ENCODE measurements at regions not wholly inside any gene's neighbourhood (a gene's known extent, or its start where the extent isn't known, plus 50 kb on each side); places are given as distances from the start of the nearest gene placed in this dataset.

DNA sequence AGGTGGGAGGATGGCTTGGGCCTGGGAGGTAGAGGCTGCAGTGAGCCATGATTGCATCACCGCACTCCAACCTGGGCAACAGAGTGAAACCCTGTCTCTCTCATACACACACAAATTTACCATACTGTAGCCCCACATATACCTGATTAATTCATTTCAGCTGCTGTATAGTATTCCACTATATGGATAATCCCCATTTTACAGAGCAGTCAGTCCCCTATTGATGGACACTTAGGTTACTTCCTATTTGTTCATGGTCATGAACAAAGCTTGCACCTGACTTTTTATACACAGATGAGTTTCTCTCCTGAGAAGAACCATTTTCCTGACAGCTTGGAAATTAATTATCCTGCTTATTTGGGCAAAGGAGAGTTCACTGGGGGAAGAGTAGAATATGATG, 59.2 kb downstream of the EMX2 start:
- no peaks in the 10 kb centered on the region; the same call in 1 of the 2 replicates for H3K27me3 ChIP-seq (ENCODE audit: insufficient read depth, low read length)

DNA sequence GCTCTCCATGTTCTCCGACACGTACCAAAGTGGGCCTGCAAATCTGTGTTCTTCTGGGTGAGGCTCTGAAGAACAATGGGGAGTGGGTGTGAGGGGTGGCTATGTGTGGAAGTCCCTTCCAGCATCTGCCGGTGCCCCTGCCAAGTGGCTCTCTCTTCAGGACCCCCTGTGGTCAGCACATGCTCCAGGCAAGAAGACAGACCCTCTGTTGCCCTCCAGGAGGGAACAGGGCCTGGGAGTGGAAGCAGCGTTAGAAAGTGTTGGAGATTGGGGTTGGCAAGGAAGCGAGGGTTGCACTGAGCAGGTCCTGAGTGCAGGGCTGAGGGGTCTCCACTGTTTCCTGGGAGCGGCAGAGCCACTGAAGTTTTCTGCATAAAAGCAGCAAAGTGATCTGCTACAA, 60.5 kb downstream of the EMX2 start:
- Histone ChIP-seq H3K4me1 (ENCODE audit: insufficient read depth, low read length) (peaks cover 4% of the 10 kb centered on the region; the same call in 1 of the 2 replicates), H3K36me3 (ENCODE audit: insufficient read depth, low read depth, low read length) (no peaks in the 10 kb centered on the region), H3K9me3 (ENCODE audit: insufficient read depth, low read depth, low read length) (no peaks in the 10 kb centered on the region), H3K4me3 (ENCODE audit: low read length) (no peak overlapping the region), H3K27ac (ENCODE audit: low read length) (no peak overlapping the region), H3K27me3 (ENCODE audit: insufficient read depth, low read length) (no peaks in the 10 kb centered on the region; the same call in 1 of the 2 replicates), H3K9ac (ENCODE audit: low read depth, low read length) (no peak overlapping the region)

More for the DNA sequence above, 59.2 kb downstream of the EMX2 start:
- no peaks in the 10 kb centered on the region for H3K9me3 ChIP-seq (ENCODE audit: insufficient read depth, low read depth, low read length)
- no peak overlapping the region for H3K9ac ChIP-seq (ENCODE audit: low read depth, low read length)
- H3K4me1 ChIP-seq (ENCODE audit: insufficient read depth, low read length) = peaks cover 4% of the 10 kb centered on the region; the same call in 1 of the 2 replicates
- no peak overlapping the region for H3K27ac ChIP-seq (ENCODE audit: low read length)
- no peak overlapping the region for H3K4me3 ChIP-seq (ENCODE audit: low read length)
- no peaks in the 10 kb centered on the region for H3K36me3 ChIP-seq (ENCODE audit: insufficient read depth, low read depth, low read length)

DNA sequence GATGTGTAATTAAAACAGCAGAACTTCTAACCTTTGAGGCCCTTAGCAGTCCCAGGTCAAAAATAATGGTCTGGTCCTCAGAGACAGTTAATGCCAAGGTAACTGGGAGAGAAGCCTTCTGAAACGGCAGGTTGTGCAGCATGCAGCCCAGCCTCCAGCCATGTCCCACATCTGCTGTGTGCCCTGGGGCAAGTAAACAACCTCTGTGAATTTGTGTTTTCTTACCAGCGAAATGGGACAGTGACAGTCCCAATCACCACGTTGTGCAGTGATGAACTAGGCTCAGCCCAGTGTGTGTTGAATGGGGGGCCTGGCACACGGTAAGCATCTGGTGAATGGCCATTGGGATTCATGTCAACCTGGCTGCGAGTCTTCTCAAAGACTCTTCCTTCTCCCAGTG, 61.2 kb downstream of the EMX2 start:
- Histone ChIP-seq H3K27me3 (ENCODE audit: insufficient read depth, low read length) (no peaks in the 10 kb centered on the region; the same call in 1 of the 2 replicates), H3K36me3 (ENCODE audit: insufficient read depth, low read depth, low read length) (no peaks in the 10 kb centered on the region), H3K4me1 (ENCODE audit: insufficient read depth, low read length) (peaks cover 3% of the 10 kb centered on the region; the same call in 1 of the 2 replicates), H3K4me3 (ENCODE audit: low read length) (no peak overlapping the region), H3K9ac (ENCODE audit: low read depth, low read length) (no peak overlapping the region), H3K27ac (ENCODE audit: low read length) (no peak overlapping the region), H3K9me3 (ENCODE audit: insufficient read depth, low read depth, low read length) (no peaks in the 10 kb centered on the region)

DNA sequence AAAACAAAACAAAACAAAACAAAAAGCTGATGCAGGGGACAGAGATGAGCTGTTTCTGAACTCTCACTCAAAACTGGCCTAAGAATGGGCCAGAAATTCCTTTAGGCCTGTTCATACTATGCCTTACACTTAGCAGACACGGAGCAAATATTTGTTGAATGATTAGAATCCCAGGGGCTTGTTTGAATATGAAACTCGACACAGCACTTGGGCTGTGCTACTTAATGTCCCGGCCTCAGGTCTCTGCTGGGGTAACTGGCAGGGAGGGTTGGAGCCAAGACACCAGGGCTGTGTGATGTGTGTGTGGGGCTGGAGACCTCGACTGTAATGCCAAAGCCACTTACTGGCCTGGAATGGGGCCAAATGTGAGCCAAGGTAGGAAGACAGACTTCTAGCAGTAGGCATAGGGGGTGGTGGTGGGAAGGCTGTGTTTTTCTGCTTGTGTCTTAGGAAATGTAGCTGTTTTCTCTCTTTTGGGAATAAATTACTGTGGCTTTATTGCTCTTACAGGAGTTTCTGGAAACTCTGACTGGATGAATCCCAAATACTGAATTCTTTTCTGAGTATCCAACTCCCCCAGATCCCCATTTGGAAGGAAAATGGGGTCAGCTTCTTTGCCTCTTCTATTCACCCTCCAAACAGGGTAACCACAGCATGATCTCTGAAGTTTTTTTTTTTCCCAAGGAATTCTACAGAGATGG, 66.7 kb downstream of the EMX2 start:
- Histone ChIP-seq H3K4me3 (ENCODE audit: low read length) (no peak overlapping the region), H3K27me3 (ENCODE audit: insufficient read depth, low read length) (no peaks in the 10 kb centered on the region), H3K9ac (ENCODE audit: low read depth, low read length) (no peak overlapping the region), H3K4me1 (ENCODE audit: insufficient read depth, low read length) (peaks cover 4% of the 10 kb centered on the region; the same call in 1 of the 2 replicates), H3K36me3 (ENCODE audit: insufficient read depth, low read depth, low read length) (no peaks in the 10 kb centered on the region), H3K27ac (ENCODE audit: low read length) (no peak overlapping the region), H3K9me3 (ENCODE audit: insufficient read depth, low read depth, low read length) (no peaks in the 10 kb centered on the region)

DNA sequence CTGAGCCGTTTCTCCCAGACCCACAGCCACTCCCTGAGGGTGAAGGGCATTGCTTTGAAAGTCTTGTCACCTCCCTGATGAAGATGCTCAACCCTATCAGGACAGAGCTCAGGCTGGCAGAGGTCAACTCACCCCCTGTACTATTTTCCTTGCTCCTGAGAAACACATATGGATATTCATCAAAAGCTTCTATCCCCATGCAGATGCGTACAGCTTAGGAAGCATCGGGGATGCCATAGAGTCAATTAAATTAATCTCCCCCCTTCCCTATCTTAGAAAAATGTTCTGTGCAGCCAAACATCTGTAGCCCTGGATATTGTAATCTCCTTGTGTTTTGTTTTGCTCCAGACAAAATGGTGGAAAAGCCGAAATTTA, 67.2 kb downstream of the EMX2 start:
- H3K4me3 ChIP-seq (ENCODE audit: low read length) = no peak overlapping the region
- H3K9me3 ChIP-seq (ENCODE audit: insufficient read depth, low read depth, low read length) = no peaks in the 10 kb centered on the region
- no peak overlapping the region for H3K27ac ChIP-seq (ENCODE audit: low read length)
- H3K27me3 ChIP-seq (ENCODE audit: insufficient read depth, low read length) = no peaks in the 10 kb centered on the region
- H3K9ac ChIP-seq (ENCODE audit: low read depth, low read length) = no peak overlapping the region
- H3K4me1 ChIP-seq (ENCODE audit: insufficient read depth, low read length) = peaks cover 4% of the 10 kb centered on the region; the same call in 1 of the 2 replicates
- H3K36me3 ChIP-seq (ENCODE audit: insufficient read depth, low read depth, low read length) = no peaks in the 10 kb centered on the region

DNA sequence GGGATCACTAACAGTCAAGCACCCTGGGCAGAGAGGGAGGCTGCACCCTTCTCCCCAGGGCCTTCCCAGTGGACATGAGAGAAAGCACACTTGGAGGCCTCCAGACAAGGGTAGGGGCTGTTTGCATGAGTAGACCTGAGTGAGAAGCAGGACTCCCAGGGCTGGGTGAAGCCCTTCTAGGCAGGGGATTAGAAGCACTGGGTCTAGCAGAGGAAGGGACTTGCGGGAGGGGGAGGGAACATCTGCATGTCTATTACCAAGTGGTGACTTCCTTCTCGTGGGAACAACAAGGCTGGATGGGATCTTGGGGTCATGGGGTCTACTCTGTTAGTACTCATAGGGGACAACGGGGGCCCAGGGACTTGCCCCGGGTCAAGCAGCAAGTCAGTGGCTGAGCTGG, 67.8 kb downstream of the EMX2 start:
- no peak overlapping the region for H3K4me3 ChIP-seq (ENCODE audit: low read length)

DNA sequence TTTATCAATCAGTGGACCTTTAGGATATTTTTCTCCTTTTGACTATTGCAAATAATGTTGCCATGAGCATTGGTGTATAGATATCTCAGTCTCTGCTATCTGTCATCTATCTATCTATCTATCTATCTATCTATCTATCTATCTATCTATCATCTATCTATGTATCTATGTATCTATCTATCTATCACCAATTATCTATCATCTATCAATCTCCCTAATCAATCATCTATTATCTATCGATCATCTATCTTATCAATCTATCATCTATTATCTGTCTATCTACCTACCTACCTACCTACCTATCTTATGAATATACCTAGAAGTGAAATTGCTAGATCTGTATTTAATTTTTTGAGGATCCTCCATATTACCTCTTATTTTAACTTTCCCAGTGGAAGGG, 69.6 kb downstream of the EMX2 start:
- Histone ChIP-seq H3K4me3 (ENCODE audit: low read length) (no peak overlapping the region), H3K9me3 (ENCODE audit: insufficient read depth, low read depth, low read length) (no peaks in the 10 kb centered on the region), H3K27ac (ENCODE audit: low read length) (no peak overlapping the region), H3K9ac (ENCODE audit: low read depth, low read length) (no peak overlapping the region), H3K4me1 (ENCODE audit: insufficient read depth, low read length) (peaks cover 4% of the 10 kb centered on the region; the same call in 1 of the 2 replicates), H3K27me3 (ENCODE audit: insufficient read depth, low read length) (no peaks in the 10 kb centered on the region), H3K36me3 (ENCODE audit: insufficient read depth, low read depth, low read length) (no peaks in the 10 kb centered on the region)

More for the DNA sequence above, 67.8 kb downstream of the EMX2 start:
- no peak overlapping the region for H3K27ac ChIP-seq (ENCODE audit: low read length)
- no peaks in the 10 kb centered on the region for H3K27me3 ChIP-seq (ENCODE audit: insufficient read depth, low read length)
- H3K4me1 ChIP-seq (ENCODE audit: insufficient read depth, low read length) = peaks cover 4% of the 10 kb centered on the region; the same call in 1 of the 2 replicates
- H3K36me3 ChIP-seq (ENCODE audit: insufficient read depth, low read depth, low read length) = no peaks in the 10 kb centered on the region
- H3K9me3 ChIP-seq (ENCODE audit: insufficient read depth, low read depth, low read length) = no peaks in the 10 kb centered on the region
- no peak overlapping the region for H3K9ac ChIP-seq (ENCODE audit: low read depth, low read length)

DNA sequence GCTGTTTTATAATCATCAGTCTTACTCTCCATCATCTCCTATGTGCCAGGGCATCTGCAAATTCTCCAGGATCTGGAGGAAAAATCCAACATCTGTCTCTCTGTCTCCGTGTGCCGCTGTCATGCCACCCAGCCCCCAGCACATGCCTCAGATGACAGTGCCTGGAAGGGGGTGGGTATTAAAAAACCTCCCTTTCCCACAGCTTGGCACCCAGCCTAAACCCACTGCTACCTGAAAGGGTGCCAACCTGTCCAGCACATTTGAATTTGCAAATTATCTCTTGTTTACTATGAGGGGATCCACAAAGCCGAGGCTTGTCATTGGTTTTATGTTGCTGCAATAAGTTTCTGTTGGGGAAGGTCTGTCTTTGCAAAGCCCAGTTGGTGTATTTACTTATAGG, 73.1 kb downstream of the EMX2 start:
- Histone ChIP-seq H3K27ac (ENCODE audit: low read length) (no peak overlapping the region), H3K4me3 (ENCODE audit: low read length) (no peak overlapping the region), H3K4me1 (ENCODE audit: insufficient read depth, low read length) (no peaks in the 10 kb centered on the region), H3K27me3 (ENCODE audit: insufficient read depth, low read length) (no peaks in the 10 kb centered on the region), H3K9me3 (ENCODE audit: insufficient read depth, low read depth, low read length) (no peaks in the 10 kb centered on the region), H3K36me3 (ENCODE audit: insufficient read depth, low read depth, low read length) (no peaks in the 10 kb centered on the region), H3K9ac (ENCODE audit: low read depth, low read length) (no peak overlapping the region)

DNA sequence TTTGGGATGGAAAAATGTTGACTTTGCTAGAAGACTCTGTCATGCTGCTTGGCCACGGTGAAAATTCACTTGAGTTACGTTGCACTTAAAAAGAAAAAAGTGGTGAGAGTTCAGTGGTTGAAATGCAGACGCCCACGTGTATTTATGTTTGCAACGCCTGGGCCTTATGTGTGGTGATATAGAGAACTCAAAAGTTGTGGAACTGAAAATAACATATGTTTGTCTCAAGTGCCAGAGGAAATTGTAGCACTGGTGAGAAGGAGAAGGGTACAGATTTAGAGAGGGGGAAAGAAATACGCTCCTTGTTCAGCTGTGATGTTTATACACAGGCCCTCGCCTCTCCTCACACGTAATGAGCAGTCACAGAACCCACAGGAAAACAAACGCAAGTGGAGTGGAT, 73.6 kb downstream of the EMX2 start:
- Histone ChIP-seq H3K9ac (ENCODE audit: low read depth, low read length) (no peak overlapping the region), H3K4me1 (ENCODE audit: insufficient read depth, low read length) (no peaks in the 10 kb centered on the region), H3K27me3 (ENCODE audit: insufficient read depth, low read length) (no peaks in the 10 kb centered on the region), H3K4me3 (ENCODE audit: low read length) (no peak overlapping the region), H3K9me3 (ENCODE audit: insufficient read depth, low read depth, low read length) (no peaks in the 10 kb centered on the region), H3K36me3 (ENCODE audit: insufficient read depth, low read depth, low read length) (no peaks in the 10 kb centered on the region), H3K27ac (ENCODE audit: low read length) (no peak overlapping the region)

DNA sequence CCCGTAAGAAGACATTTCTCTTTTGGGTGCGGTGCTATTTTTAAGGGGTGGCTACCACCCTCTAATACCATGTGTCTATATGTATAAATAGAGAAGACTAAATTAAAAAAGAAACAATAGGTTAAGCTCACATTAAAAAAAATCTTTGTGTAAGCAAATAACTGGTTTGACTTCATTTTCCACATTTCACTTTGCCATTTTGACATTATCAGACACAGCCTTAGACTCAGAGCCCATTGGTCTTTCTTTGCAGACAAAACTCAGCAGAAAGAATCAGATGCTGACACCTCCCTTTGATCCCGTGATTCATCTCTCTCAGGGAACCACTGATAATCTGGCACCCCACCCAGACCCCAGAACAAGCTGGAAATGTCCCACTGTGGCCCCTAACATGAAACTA, 74.5 kb downstream of the EMX2 start:
- Histone ChIP-seq H3K9ac (ENCODE audit: low read depth, low read length) (no peak overlapping the region), H3K27me3 (ENCODE audit: insufficient read depth, low read length) (no peaks in the 10 kb centered on the region), H3K4me1 (ENCODE audit: insufficient read depth, low read length) (no peaks in the 10 kb centered on the region), H3K27ac (ENCODE audit: low read length) (no peak overlapping the region), H3K9me3 (ENCODE audit: insufficient read depth, low read depth, low read length) (no peaks in the 10 kb centered on the region), H3K4me3 (ENCODE audit: low read length) (no peak overlapping the region), H3K36me3 (ENCODE audit: insufficient read depth, low read depth, low read length) (no peaks in the 10 kb centered on the region)

DNA sequence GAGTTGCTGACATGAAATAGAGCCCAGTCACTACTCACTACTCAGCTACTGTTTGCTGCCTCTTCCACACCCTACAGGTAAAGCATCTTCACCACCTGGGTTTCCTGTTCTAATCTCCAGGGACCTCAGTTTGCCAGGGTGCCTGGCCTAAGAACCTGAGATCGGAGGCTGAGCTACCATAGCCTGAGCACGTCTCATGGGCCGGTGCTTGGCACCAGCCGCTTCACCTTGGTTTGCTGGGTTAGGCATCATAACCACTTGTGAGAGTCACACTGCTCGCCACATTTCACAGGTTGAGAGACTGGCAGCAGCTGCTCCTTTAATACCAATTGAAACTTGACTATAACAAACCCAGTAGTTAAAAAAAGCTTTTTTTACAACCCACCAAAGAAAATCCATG, 75.1 kb downstream of the EMX2 start:
- no peaks in the 10 kb centered on the region for H3K4me1 ChIP-seq (ENCODE audit: insufficient read depth, low read length)
- H3K27ac ChIP-seq (ENCODE audit: low read length) = no peak overlapping the region
- H3K9ac ChIP-seq (ENCODE audit: low read depth, low read length) = no peak overlapping the region
- no peaks in the 10 kb centered on the region for H3K9me3 ChIP-seq (ENCODE audit: insufficient read depth, low read depth, low read length)
- no peaks in the 10 kb centered on the region for H3K27me3 ChIP-seq (ENCODE audit: insufficient read depth, low read length)
- no peaks in the 10 kb centered on the region for H3K36me3 ChIP-seq (ENCODE audit: insufficient read depth, low read depth, low read length)
- no peak overlapping the region for H3K4me3 ChIP-seq (ENCODE audit: low read length)

DNA sequence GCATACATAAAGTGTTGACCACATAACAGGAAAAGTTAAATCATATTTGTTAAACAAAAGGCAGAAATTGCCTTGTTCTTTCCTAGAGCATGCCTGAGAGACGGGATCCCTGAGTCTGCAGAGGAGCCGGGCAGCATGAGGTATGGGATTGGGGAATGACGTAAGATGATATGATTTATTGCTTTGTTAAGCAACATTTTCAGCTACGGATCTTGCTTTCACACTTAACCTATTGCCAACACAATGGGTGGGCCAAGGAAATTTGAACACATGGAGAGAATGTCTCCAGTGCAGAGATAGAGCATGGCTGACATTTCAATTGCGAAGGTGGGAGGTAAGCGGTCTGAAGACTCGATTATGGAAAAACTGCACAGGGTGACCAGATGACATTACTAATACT, 76.7 kb downstream of the EMX2 start:
- H3K4me3 ChIP-seq (ENCODE audit: low read length) = no peak overlapping the region
- H3K9ac ChIP-seq (ENCODE audit: low read depth, low read length) = no peak overlapping the region
- no peaks in the 10 kb centered on the region for H3K4me1 ChIP-seq (ENCODE audit: insufficient read depth, low read length)
- no peaks in the 10 kb centered on the region for H3K27me3 ChIP-seq (ENCODE audit: insufficient read depth, low read length)
- no peaks in the 10 kb centered on the region for H3K9me3 ChIP-seq (ENCODE audit: insufficient read depth, low read depth, low read length)
- no peak overlapping the region for H3K27ac ChIP-seq (ENCODE audit: low read length)
- H3K36me3 ChIP-seq (ENCODE audit: insufficient read depth, low read depth, low read length) = no peaks in the 10 kb centered on the region

All from iPS-20b (cell line).